Panc1 (cell line): ENCODE measurements at regions not wholly inside any gene's neighbourhood (a gene's known extent, or its start where the extent isn't known, plus 50 kb on each side); places are given as distances from the start of the nearest gene placed in this dataset.

Experiments used
- ATAC-seq: fragments of 200-7000 bp; cut with Tn5 transposase; 2 replicates; pipeline ENCODE4 v1.9.1; 2020; ENCODE audit warnings: mild to moderate bottlenecking, moderate library complexity
- BruUV-seq: library from RNA; stranded (reverse); fragments of 400-500 nt; replicated peaks from 2 replicates; lab custom pipeline; 2021; lab: Mats Ljungman, UMichigan
- CTCF ChIA-PET: fragments of 300-600 bp; sonication (Branson Sonifier 250); formaldehyde crosslinking; loops from one replicate; lab custom pipeline; 2022; ENCODE audit warnings: antibody characterized with exemption; lab: Charles Lee
- POLR2A ChIA-PET: fragments of 300-600 bp; sonication (Branson Sonifier 250); formaldehyde crosslinking; loops from one replicate; lab custom pipeline; 2022; ENCODE audit warnings: antibody characterized with exemption; lab: Charles Lee
- DNase-seq: peaks from one replicate; pipeline ENCODE4 v3.0.0-alpha.2; 2010; ENCODE audit warnings: low read depth, low spot score
- H3K27ac ChIP-seq: 2 replicates; pipeline ENCODE4 v1.5.1; 2011; ENCODE audit warnings: mild to moderate bottlenecking, low read length, inconsistent platforms
- H3K27me3 ChIP-seq: fragments of 200-500 bp; sonication (Bioruptor generic); 2 replicates; pipeline ENCODE4 v1.6.0; 2014; ENCODE audit warnings: low read length, inconsistent platforms; ENCODE audit not compliant: control insufficient read depth, insufficient read depth
- H3K36me3 ChIP-seq: fragments of 200-500 bp; sonication (Bioruptor generic); 2 replicates; pipeline ENCODE4 v1.5.1; 2014; ENCODE audit warnings: inconsistent platforms, mild to moderate bottlenecking, low read length, moderate library complexity; ENCODE audit not compliant: control insufficient read depth, insufficient read depth
- H3K4me1 ChIP-seq: 2 replicates; pipeline ENCODE4 v1.5.1; 2011; ENCODE audit warnings: inconsistent platforms, mild to moderate bottlenecking, low read length, moderate library complexity; ENCODE audit not compliant: control insufficient read depth, insufficient read depth
- H3K4me3 ChIP-seq, 2 experiments: 2 replicates each; pipeline ENCODE4 v1.5.1; 2011 to 2012; ENCODE audit warnings: low read depth in 2 of 2, low read length in 2 of 2, mild to moderate bottlenecking in 2 of 2, inconsistent platforms in 1 of 2, moderate library complexity in 1 of 2
- H3K9me3 ChIP-seq: fragments of 200-500 bp; sonication (Bioruptor generic); 2 replicates; pipeline ENCODE4 v1.5.1; 2014; ENCODE audit warnings: low read depth, mild to moderate bottlenecking, inconsistent platforms, low read length, moderate library complexity; ENCODE audit not compliant: control insufficient read depth, insufficient read depth
- POLR2AphosphoS5 ChIP-seq: IDR thresholded peaks from 2 replicates; pipeline ENCODE4 v1.6.1; 2012; ENCODE audit warnings: mild to moderate bottlenecking, low read depth, low read length, moderate library complexity
- SIN3A ChIP-seq: IDR thresholded peaks from 2 replicates; pipeline ENCODE4 v1.6.1; 2012; ENCODE audit warnings: low read depth, mild to moderate bottlenecking, low read length, moderate library complexity, borderline replicate concordance; ENCODE audit not compliant: insufficient read depth
- TCF7L2 ChIP-seq: IDR thresholded peaks from 2 replicates; pipeline ENCODE4 v1.6.1; 2011; ENCODE audit warnings: mild to moderate bottlenecking, low read depth, low read length, inconsistent platforms
- in situ Hi-C: cut with HindIII; loops from 2 replicates; pipeline ENCODE4 v1.10.0; 2016; ENCODE audit warnings: low sequenced_read_pairs, low pct_unique_long_range_greater_than_20kb
- intact Hi-C: fragments of 100-400 bp; cut with micrococcal nuclease; formaldehyde crosslinking; loops from one replicate; pipeline ENCODE4 v1.10.0; 2022; ENCODE audit not compliant: unreplicated experiment
- TF ChIP-seq, protein P1 (sequence below), 2 experiments: IDR thresholded peaks; 2 replicates each; pipeline ENCODE4 v1.6.1; 2011 to 2012; ENCODE audit warnings: low read depth in 2 of 2, control low read depth in 1 of 2, low read length in 1 of 2, mild to moderate bottlenecking in 1 of 2, moderate library complexity in 1 of 2; ENCODE audit not compliant: insufficient read depth in 1 of 2
- TF ChIP-seq, protein P2 (sequence below): fragments of 450-650 bp; IDR thresholded peaks from 2 replicates; pipeline ENCODE4 v1.5.1; 2017; ENCODE audit warnings: mild to moderate bottlenecking

DNA sequence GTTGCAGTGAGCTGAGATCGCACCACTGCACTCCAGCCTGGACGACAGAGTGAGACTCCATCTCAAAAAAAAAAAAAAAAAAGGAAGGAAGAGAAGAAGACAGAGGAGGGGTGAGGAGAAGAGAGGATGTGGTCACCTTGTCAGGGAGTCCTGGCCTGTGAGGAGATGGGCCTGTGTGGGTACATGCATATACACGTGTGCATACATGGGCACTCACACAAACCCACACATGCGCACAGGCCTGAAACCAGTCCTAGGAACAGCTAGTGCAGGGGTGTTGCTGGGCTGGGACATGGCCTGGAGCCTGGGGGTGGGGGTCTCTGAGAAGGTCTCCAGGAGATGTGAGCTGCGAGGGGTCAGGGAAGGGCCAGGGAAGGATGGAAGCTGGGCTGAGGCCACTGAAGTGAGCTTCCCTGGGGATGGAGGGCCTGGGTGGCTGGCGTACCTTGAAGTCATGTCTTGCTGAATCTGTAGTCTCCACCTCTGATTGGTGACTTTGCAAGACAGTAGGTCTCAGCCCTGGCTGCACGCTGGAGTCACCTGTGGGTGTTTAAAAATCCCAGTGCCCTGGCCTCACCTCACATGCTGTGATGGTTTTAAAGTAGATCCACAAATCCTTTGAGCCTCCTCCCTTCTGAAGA lies 72.4 kb downstream of the MRM1 start:
- ATAC-seq = no peak
- no peak for DNase-seq
- intact Hi-C loops = no loop called here
- ChIA-PET CTCF (no interaction called here), POLR2A (no interaction called here)
- Histone ChIP-seq H3K27ac (no peak overlapping the region), H3K4me1 (no peaks in the 10 kb centered on the region), H3K36me3 (no peaks in the 10 kb centered on the region), H3K9me3 (no peaks in the 10 kb centered on the region), H3K4me3 (no peak overlapping the region), H3K27me3 (no peaks in the 10 kb centered on the region)
- TF ChIP-seq POLR2AphosphoS5 (no peak), TCF7L2 (no peak), SIN3A (no peak)
- TF ChIP-seq, protein P1, sequence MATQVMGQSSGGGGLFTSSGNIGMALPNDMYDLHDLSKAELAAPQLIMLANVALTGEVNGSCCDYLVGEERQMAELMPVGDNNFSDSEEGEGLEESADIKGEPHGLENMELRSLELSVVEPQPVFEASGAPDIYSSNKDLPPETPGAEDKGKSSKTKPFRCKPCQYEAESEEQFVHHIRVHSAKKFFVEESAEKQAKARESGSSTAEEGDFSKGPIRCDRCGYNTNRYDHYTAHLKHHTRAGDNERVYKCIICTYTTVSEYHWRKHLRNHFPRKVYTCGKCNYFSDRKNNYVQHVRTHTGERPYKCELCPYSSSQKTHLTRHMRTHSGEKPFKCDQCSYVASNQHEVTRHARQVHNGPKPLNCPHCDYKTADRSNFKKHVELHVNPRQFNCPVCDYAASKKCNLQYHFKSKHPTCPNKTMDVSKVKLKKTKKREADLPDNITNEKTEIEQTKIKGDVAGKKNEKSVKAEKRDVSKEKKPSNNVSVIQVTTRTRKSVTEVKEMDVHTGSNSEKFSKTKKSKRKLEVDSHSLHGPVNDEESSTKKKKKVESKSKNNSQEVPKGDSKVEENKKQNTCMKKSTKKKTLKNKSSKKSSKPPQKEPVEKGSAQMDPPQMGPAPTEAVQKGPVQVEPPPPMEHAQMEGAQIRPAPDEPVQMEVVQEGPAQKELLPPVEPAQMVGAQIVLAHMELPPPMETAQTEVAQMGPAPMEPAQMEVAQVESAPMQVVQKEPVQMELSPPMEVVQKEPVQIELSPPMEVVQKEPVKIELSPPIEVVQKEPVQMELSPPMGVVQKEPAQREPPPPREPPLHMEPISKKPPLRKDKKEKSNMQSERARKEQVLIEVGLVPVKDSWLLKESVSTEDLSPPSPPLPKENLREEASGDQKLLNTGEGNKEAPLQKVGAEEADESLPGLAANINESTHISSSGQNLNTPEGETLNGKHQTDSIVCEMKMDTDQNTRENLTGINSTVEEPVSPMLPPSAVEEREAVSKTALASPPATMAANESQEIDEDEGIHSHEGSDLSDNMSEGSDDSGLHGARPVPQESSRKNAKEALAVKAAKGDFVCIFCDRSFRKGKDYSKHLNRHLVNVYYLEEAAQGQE (IDR thresholded peaks at IDR 0.05; ENCODE audit: insufficient read depth in 1 of 2, low read depth in 2 of 2, low read length in 1 of 2) = no peak
- TF ChIP-seq, protein P2, sequence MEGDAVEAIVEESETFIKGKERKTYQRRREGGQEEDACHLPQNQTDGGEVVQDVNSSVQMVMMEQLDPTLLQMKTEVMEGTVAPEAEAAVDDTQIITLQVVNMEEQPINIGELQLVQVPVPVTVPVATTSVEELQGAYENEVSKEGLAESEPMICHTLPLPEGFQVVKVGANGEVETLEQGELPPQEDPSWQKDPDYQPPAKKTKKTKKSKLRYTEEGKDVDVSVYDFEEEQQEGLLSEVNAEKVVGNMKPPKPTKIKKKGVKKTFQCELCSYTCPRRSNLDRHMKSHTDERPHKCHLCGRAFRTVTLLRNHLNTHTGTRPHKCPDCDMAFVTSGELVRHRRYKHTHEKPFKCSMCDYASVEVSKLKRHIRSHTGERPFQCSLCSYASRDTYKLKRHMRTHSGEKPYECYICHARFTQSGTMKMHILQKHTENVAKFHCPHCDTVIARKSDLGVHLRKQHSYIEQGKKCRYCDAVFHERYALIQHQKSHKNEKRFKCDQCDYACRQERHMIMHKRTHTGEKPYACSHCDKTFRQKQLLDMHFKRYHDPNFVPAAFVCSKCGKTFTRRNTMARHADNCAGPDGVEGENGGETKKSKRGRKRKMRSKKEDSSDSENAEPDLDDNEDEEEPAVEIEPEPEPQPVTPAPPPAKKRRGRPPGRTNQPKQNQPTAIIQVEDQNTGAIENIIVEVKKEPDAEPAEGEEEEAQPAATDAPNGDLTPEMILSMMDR = no peak
- BruUV-seq = no TSS peak
- in situ Hi-C loops = no loop called here

DNA sequence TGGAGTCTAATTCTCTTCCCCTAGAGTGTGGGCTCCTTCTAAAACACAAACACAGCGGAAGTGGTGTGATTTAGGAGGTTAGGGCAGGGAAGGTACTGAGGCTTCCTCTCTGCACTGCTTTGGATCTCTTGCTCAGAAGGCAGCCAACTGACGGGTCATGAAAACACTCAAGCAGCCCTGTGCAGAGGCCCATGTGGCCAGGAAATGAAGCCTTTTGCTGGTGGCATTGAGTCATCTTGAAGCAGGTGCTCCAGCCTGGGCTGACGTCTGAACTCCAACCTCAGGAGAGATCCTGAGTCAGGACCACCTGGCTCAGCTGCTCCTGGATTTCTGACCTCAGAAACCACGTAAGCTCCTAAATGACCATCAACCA lies 72.9 kb downstream of the MRM1 start:
- ATAC-seq (no peak), DNase-seq (no peak)
- no peaks in the 10 kb centered on the region for H3K9me3 ChIP-seq
- in situ Hi-C loops = no loop called here
- ChIA-PET CTCF (no interaction called here), POLR2A (no interaction called here)
- intact Hi-C loops = no loop called here
- TF ChIP-seq POLR2AphosphoS5 (no peak), TCF7L2 (no peak), SIN3A (no peak)
- TF ChIP-seq, protein P1 (IDR thresholded peaks at IDR 0.05; ENCODE audit: insufficient read depth in 1 of 2, low read depth in 2 of 2, low read length in 1 of 2) = no peak
- TF ChIP-seq, protein P2 = no peak
- H3K27ac ChIP-seq = no peak overlapping the region
- H3K4me3 ChIP-seq = no peak overlapping the region
- no peaks in the 10 kb centered on the region for H3K27me3 ChIP-seq
- H3K36me3 ChIP-seq = no peaks in the 10 kb centered on the region
- no peaks in the 10 kb centered on the region for H3K4me1 ChIP-seq
- no TSS peak for BruUV-seq
